Thyroid gland (tissue), 4 donors: ENCODE measurements at regions not wholly inside any gene's neighbourhood (a gene's known extent, or its start where the extent isn't known, plus 50 kb on each side); places are given as distances from the start of the nearest gene placed in this dataset.

Source experiments
- DNase-seq, 2 donors: peaks; one replicate each; pipeline ENCODE4 v3.0.0-alpha.2; 2019
- H3K27ac ChIP-seq, 3 donors: fragments of 200-600 bp; sonication (generic); 1 replicate in 2 of 3; 2 replicates in 1 of 3; pipeline ENCODE4 v1.5.1; 2016 to 2019; ENCODE audit warnings: mild to moderate bottlenecking in 1 of 3, moderate library complexity in 1 of 3
- H3K27me3 ChIP-seq: fragments of 200-600 bp; sonication (generic); one replicate; pipeline ENCODE4 v1.5.1; 2019
- H3K36me3 ChIP-seq, 2 donors: fragments of 200-600 bp; sonication (generic); one replicate each; pipeline ENCODE4 v1.5.1; 2016 to 2019
- H3K4me1 ChIP-seq, 2 donors: fragments of 200-600 bp; sonication (generic); one replicate each; pipeline ENCODE4 v1.5.1; 2017 to 2019
- H3K4me3 ChIP-seq, 3 donors: fragments of 200-600 bp; sonication (generic); replicated peaks in 1 of 3; 1 replicate in 2 of 3; 2 replicates in 1 of 3; pipeline ENCODE4 v1.5.1; 2016; ENCODE audit warnings: mild to moderate bottlenecking in 1 of 3
- H3K9me3 ChIP-seq: fragments of 200-600 bp; sonication (generic); one replicate; pipeline ENCODE4 v1.5.1; 2017
- CTCF ChIP-seq, 6 experiments: fragments of 200-600 bp in 3 of 6; fragments of 450-650 bp in 3 of 6; sonication (generic) in 3 of 6; IDR thresholded peaks; one replicate each; pipeline ENCODE4 v1.5.1; 2016 to 2019; ENCODE audit warnings: antibody characterized with exemption in 6 of 6, mild to moderate bottlenecking in 2 of 6, inconsistent platforms in 1 of 6, moderate library complexity in 1 of 6
- POLR2A ChIP-seq, 2 donors: fragments of 450-650 bp; IDR thresholded peaks; one replicate each; pipeline ENCODE4 v1.6.1; 2017; ENCODE audit warnings: antibody characterized with exemption in 2 of 2, mild to moderate bottlenecking in 2 of 2, moderate library complexity in 1 of 2
- WGBS, 2 donors: methylation state at CpG; one replicate each; pipeline ENCODE4 v1.1.5; 2017; 5-methylcytosine and 5-hydroxymethylcytosine counted together
- intact Hi-C: fragments of 100-400 bp; cut with DNase I; formaldehyde crosslinking; loops from one replicate; pipeline ENCODE4 v1.15.1; 2023

- WGBS, 2 donors, result 69 to 73% methylated on average over 3 of the region's 3 CpGs
- no peak for DNase-seq
- Histone ChIP-seq H3K4me3 (no peak overlapping the region), H3K27ac (no peak overlapping the region), H3K27me3 (no peaks in the 10 kb centered on the region), H3K4me1 (no peaks in the 10 kb centered on the region), H3K9me3 (no peaks in the 10 kb centered on the region), H3K36me3 (no peaks in the 10 kb centered on the region)
- intact Hi-C loops, result no loop called here
- TF ChIP-seq CTCF (IDR thresholded peaks at IDR 0.05) (no peak), POLR2A (IDR thresholded peaks at IDR 0.05) (no peak)
These were observed 293.6 kb downstream of the COL12A1 start for GRCh38 chr6:74912234-74912633.

DNA sequence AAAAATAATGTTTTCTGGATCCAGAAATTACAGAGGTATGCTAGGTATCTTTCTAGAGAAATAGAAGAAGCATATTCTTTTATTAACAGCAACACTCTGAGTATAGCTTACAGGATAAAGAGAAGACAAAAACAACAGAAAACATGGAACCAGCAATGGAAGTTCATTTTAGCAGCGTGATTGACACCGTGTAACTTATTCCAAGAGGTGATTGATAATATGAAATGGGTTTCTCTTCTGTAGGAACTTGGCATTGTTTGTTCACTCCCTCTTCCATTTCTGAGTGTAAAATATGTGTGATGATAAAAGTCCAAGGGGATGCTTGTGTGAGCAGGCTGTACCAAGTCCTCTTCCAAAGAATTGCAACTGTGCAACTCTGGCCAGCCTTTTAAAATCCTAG lies 303.0 kb downstream of the COL12A1 start:
- Histone ChIP-seq H3K4me3 (no peak overlapping the region), H3K27me3 (no peaks in the 10 kb centered on the region), H3K36me3 (no peaks in the 10 kb centered on the region), H3K27ac (no peak overlapping the region), H3K9me3 (no peaks in the 10 kb centered on the region), H3K4me1 (no peaks in the 10 kb centered on the region)
- intact Hi-C loops, result no loop called here
- WGBS, 2 donors, result 90 to 96% methylated on average over 2 of the region's 2 CpGs
- no peak for DNase-seq
- TF ChIP-seq CTCF (IDR thresholded peaks at IDR 0.05), result no peak
- no peak for TF ChIP-seq POLR2A (IDR thresholded peaks at IDR 0.05)

- Histone ChIP-seq H3K27ac (no peak overlapping the region), H3K4me3 (no peak overlapping the region), H3K9me3 (no peaks in the 10 kb centered on the region), H3K27me3 (no peaks in the 10 kb centered on the region), H3K4me1 (no peaks in the 10 kb centered on the region), H3K36me3 (no peaks in the 10 kb centered on the region)
- intact Hi-C loops, result no loop called here
- TF ChIP-seq POLR2A (IDR thresholded peaks at IDR 0.05) (no peak), CTCF (IDR thresholded peaks at IDR 0.05) (no peak)
- DNase-seq, result no peak
- 53 to 86% methylated on average over 1 of the region's 1 CpG for WGBS, 2 donors
These were observed 303.8 kb downstream of the COL12A1 start for GRCh38 chr6:74902089-74902488.

DNA sequence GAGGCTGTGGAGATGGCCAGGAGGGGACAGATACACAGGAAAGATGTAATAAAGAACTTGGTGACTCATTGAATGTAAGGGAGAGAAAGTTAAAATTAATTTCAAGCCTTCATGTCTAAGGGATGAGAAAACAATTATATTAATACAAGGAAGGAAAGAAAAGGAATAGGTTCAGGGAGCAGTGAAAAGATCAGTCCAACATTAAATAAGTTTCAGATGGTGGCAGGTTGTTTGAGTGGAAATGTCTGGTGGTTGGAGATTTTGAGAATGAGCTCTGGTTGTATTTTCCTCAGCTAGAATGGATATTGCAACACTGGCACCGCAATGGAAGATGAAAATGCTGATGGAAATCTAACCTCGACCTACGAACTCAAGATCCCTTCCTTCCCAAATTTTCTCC lies 304.3 kb downstream of the COL12A1 start:
- Histone ChIP-seq H3K36me3 (no peaks in the 10 kb centered on the region), H3K27ac (no peak overlapping the region), H3K9me3 (no peaks in the 10 kb centered on the region), H3K27me3 (no peaks in the 10 kb centered on the region), H3K4me3 (no peak overlapping the region), H3K4me1 (no peaks in the 10 kb centered on the region)
- DNase-seq, result no peak
- no peak for TF ChIP-seq CTCF (IDR thresholded peaks at IDR 0.05)
- no peak for TF ChIP-seq POLR2A (IDR thresholded peaks at IDR 0.05)
- intact Hi-C loops, result no loop called here
- WGBS, 2 donors, result 80 to 87% methylated on average over 3 of the region's 3 CpGs

DNA sequence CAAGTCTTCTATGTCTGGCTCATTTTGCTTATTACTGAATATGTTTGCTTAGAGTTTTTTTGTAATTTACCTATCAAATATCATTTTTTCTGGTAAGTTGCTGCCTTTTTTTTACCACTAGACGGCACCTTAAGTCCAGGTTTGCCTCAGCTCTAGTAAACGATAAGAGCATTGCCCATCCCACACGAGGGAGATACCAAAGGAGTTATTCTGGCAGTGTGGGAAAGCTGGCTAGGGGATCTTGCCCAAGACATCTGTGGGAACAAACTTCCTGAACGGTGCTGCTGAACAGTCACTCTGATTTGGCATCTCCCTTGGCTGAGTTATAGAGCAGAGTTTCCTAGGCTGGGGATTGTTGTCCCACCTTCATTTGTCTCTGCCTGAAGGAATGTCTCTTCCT lies 306.4 kb downstream of the COL12A1 start:
- no peak overlapping the region for H3K4me3 ChIP-seq
- no peak overlapping the region for H3K27ac ChIP-seq
- no peaks in the 10 kb centered on the region for H3K9me3 ChIP-seq
- H3K36me3 ChIP-seq, result no peaks in the 10 kb centered on the region
- intact Hi-C loops, result no loop called here
- no peak for DNase-seq
- TF ChIP-seq CTCF (IDR thresholded peaks at IDR 0.05) (no peak), POLR2A (IDR thresholded peaks at IDR 0.05) (no peak)
- WGBS, 2 donors, result 69 to 76% methylated on average over 4 of the region's 4 CpGs
- H3K27me3 ChIP-seq, result no peaks in the 10 kb centered on the region
- no peaks in the 10 kb centered on the region for H3K4me1 ChIP-seq
